ENCODE measurements at regions not wholly inside any gene's neighbourhood (a gene's known extent, or its start where the extent isn't known, plus 50 kb on each side); places are given as distances from the start of the nearest gene placed in this dataset.
A peak's percentile ranks its signal among the peaks of the same experiment; 100 is the strongest.

DNA sequence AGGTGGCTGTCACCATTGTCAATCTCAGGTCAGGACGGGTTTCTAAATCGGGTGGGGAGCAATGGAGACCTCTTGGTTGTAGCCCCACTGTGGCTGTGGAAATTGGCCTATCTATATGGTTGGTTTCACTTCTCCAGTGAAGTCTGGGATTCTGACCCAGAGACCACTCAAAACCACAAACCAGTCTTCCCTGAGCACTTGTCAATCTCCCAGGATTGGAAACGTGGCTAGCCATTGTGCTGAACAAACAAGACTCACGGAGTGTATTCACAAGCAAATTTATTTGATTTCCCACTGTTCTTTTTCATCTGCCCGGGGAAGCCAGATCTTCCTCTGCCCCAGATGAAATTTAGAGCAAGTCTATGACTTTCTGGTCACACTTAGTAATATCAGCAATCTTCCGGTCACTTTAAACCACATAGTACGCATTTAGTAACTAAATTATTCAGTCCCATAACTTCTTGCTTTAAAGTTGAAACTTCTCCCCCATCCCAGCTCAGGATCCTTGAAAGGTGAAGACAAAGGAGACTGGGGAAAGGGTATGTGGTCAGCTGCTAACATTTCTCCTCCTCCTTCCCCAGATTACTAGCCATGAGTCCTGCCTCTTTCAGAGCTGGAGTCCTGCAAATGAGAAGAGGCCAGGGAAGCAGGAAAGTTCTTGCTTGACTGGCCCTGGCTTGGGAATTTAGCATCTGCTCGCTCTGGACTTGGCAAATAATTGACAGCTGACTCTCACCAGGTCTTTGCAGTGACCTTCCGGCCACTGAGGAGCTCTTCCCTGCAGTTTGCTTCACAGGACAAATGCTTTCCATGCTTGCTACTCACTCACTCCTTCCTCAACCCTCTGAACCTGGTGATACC is 123.2 kb upstream of the MAX start:
- DNase-seq: no peak

GRCh38 chr14:65226824-65227604 is 124.7 kb upstream of the MAX start:
- DNase-seq: no peak

DNA sequence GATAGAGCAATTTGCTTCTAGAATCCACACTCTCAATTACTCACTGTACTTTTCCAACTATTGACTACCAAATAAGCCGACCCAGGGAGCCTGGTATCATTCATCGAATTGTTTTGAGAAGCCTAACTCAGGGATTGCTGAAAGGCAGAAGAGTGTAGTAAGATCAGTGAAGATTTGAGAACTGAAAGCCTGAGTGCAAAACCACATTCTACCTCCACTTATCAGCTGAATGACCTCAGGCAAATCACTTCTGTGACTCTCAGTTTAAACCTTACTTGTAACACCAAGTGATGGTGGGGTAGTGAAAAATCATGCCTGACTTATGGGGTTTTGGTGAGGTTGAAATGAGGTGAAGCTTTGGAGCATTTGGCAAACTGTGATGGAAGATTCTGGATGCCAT is 126.1 kb upstream of the MAX start:
- peak; percentile 31 for DNase-seq

- no peak for DNase-seq
Measured at GRCh38 chr14:65228956-65229747, 126.8 kb upstream of the MAX start.

GRCh38 chr14:65229748-65230728 is 127.7 kb upstream of the MAX start:
- DNase-seq: peak; percentile 79

DNA sequence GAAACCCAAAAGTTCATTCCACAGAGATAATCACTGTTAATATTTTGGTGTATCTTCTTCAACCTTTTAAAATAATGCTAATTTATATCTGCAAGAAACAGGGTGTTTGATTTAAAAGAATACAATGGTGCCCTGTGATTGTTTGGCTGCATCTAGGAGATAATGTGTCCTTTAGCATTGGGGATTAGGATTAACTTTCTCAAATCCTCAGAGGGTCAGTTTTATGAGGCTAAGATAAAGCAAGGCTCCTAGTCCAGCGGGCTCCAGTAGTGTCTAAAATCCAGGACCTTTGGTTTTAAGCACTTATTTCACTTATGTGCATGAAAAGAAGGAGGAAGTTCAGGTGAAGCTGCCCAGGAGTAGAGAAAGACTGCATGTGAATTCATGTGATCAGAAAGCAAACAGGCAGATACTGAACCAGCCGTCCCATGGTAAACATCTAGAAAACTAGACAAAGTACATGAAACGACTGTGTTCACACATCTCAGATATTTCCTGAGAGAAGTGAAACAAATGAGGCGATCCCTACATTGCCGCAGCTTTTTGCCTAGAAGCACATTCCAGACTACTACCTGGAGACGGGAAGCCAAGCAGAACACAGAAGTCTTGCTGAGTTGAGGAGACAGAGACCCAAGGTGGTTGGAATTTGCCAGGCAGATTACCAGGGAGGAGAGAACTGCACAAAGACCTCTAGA is 129.1 kb upstream of the MAX start:
- DNase-seq: no peak

DNA sequence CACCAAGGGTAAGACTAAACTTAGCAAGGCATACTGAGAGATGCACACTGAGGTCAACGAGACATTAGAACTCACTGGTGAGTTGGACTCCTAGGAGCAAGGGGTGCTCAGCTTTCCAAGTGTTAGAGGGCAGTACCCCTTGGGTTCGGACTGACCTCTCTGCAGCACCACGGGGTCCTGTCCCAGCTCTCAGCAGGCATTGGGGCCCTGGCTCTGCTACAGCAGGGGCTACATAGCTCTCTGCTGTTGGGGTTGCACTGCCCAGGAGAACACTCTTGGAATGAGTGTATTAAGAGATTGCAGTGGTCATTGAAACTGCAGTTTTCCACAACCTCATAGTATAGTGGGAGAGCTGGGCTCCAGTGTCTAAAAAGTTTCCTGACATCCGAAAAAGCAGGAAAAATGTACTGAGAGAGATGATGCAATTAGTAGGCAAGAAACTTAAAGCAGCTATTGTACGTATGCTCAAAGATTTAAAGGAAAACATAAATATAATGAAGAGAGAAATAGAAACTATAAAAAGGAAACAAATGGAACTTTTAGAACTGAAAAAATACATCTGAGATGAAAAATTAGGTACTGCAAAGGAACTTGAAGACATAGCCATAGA is 132.5 kb upstream of the MAX start:
- DNase-seq: no peak

GRCh38 chr14:65237023-65237814 is 134.9 kb upstream of the MAX start:
- no peak for DNase-seq

- peak; percentile 21 for DNase-seq
Measured at GRCh38 chr14:65237941-65238340, 135.6 kb upstream of the MAX start.

DNA sequence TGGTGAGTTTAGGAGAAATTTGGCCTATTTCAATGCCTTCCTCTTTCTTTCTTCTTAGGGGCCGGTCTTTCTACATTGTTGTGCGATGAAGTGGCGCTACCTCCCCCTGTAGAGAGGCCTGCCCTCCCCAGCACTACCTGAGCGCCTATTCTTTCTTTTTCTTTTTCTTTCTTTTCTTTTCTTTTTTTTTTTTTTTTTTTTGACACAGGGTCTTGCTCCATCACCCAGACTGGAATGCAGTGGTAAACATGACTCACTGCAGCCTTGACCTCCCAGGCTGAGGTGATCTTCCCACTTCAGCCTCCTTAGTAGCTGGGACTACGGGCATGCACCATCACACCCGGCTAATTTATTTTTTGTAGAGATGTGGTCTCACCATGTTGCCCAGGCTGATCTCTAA is 136.1 kb upstream of the MAX start:
- peak; percentile 36 for DNase-seq

DNA sequence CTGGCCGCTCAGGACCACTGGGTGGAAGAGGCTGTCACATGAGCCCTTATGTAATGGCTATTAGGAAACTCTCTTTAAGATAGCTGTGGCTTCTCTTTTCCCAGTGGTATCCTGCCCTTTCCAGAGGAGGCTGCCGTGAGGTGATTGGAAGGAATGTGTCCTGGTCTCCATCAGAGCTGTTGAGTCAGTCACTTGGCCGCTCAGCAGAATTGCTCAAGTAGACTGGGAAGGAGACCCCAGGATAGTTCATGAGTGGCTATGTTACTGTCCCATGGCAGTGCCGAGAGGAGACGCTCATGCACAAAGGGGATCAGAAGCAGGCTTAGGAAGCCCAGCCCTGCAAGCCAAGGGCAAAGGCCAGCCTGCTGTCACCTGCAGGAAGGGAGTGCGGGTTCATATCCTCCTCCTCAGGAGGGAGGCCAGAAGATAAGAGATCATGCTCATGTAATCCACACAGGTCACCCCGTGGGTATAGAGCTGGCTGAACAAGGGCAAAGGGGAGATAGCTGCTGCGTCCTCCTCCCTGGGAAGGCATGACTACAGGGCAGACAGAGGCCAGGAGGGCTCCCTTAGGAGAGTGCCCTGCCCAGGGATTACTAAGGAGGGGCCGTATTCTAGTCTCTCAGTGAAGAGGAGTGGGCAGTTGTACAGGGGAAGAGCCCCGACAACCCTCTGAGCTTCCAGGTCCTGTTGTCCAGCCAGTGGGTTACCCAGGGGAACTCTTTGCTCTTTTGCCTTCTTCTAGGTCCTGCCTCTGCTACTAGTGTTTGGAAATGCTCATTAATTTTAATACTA is 137.0 kb upstream of the MAX start:
- DNase-seq: peak; percentile 50

GRCh38 chr14:65239938-65240296 is 137.6 kb upstream of the MAX start:
- DNase-seq: no peak

- DNase-seq: no peak
Measured at GRCh38 chr14:65241125-65241752, 138.9 kb upstream of the MAX start.

- no peak for DNase-seq
Measured at GRCh38 chr14:65242732-65243134, 140.4 kb upstream of the MAX start.

GRCh38 chr14:65243766-65244442 is 141.6 kb upstream of the MAX start:
- DNase-seq: peak; percentile 27

GRCh38 chr14:65249471-65250161 is 147.3 kb upstream of the MAX start:
- no peak for DNase-seq

- DNase-seq: no peak
Measured at GRCh38 chr14:65250162-65250495, 147.8 kb upstream of the MAX start.

GRCh38 chr14:65251213-65251612 is 148.9 kb upstream of the MAX start:
- DNase-seq: peak; percentile 98

All from inflammatory macrophage treated with lipopolysaccharide for 4 hours (primary cell).